Caki2 (cell line): ENCODE measurements at regions not wholly inside any gene's neighbourhood (a gene's known extent, or its start where the extent isn't known, plus 50 kb on each side); places are given as distances from the start of the nearest gene placed in this dataset.
A peak's percentile ranks its signal among the peaks of the same experiment; 100 is the strongest.

Source experiments
- DNase-seq: peaks from one replicate; pipeline ENCODE4 v3.0.0-alpha.2; 2015; ENCODE audit warnings: low read depth
- in situ Hi-C: cut with HindIII; loops from 2 replicates; pipeline ENCODE4 v1.10.0; 2016; ENCODE audit warnings: low sequenced_read_pairs, low pct_unique_long_range_greater_than_20kb, mixed read lengths

- no peak for DNase-seq
- in situ Hi-C loops: no loop called here
These were observed 369.9 kb downstream of the DNAH5 start for GRCh38 chr5:13574574-13574973.

GRCh38 chr5:13572163-13572562 is 372.3 kb downstream of the DNAH5 start:
- DNase-seq: no peak
- in situ Hi-C loops: no loop called here

DNA sequence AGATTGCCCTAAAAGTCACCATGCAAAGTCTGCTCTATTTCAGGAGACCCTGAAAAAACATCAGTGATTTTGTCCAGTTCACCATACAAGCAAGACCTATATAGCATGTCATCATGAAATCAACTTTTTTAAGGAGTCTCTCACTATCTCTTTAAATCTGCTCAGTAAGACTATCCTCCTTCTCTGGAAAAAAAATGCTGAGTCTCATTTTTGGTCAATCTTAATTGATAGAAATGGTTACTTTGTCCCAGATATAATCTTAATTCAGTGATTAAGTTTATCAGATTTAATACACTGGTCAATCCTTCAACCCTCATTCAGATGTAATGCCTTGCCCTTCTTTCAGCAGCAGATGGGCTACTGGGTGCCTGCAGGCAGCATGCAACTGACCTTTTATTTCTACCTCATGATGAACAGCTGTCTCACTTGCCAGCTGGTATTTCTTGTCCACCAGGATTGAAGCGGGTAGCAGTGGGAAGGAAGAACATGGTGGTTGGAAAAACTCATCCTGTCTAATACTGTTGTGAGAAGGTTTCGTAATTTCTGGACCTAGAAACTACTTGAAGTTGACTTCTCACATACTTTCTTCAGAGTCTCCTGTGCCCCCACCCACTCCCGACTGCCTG is 375.3 kb downstream of the DNAH5 start:
- in situ Hi-C loops: no loop called here
- no peak for DNase-seq

- in situ Hi-C loops: no loop called here
- DNase-seq: peak; percentile 90
These were observed 376.7 kb downstream of the DNAH5 start for GRCh38 chr5:13567819-13568218.

DNA sequence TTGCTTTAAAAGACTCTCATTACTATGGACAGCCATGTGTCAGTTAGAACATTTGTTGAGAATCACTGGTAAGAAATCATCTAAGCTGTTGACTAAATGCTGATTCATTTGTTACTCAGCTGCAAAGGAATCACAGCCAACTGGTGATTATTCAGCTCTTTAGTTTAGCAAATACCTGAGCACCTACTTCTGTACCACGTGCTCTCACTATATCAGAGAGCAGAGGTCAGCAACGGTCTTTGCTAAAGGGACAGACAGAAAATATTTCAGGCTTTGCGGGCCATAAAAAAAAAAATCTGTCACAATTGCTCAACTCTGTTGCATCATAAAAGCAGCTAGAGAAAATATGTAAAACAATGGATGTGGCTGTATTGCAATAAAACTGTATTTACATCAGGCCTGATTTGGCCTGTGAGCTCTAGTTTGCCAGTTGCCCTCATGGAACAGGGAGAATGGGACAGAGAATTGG is 377.6 kb downstream of the DNAH5 start:
- peak; percentile 85 for DNase-seq

DNA sequence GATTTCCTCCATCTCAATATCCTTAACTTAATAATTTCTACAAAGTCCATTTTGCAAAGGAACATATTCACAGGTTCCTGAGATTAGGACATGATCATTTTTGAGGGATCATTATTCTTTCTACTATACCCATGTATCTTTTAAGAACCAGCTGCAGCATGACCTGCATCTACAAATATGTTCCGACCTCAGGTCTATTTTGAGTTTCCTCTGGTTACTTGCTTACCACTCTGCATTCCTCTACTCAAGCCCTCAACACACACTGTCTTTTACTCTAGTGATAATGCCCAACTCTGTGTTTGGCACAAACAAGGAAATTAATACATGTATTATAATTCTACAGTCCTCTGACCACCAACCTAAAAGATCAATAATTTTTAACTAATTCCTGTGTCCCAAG is 386.1 kb downstream of the DNAH5 start:
- in situ Hi-C loops: no loop called here
- no peak for DNase-seq

More for the DNA sequence above, 377.6 kb downstream of the DNAH5 start:
- in situ Hi-C loops: no loop called here

GRCh38 chr5:13553896-13554295 is 390.6 kb downstream of the DNAH5 start:
- in situ Hi-C loops: no loop called here
- peak; percentile 30 for DNase-seq

GRCh38 chr5:13552361-13552760 is 392.1 kb downstream of the DNAH5 start:
- DNase-seq: no peak
- in situ Hi-C loops: no loop called here

DNA sequence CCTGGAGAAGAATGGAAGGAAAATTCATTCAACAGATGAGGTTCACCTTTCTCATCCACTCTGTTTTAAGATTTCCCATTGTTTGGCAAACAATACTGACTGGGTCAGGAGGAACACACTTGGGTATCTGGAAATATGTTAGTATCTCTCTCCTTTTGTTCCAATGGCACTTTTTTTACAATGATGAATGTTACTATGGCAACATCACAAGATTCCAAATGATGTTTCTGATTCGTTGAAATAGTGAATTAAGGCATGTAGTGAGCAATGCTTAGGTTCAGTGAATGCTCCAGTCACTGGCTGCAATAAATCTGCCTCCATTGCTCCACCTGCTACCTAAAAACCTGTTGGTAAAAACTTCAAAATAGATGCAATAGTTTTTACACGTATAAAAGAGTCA is 392.8 kb downstream of the DNAH5 start:
- in situ Hi-C loops: no loop called here
- DNase-seq: no peak

GRCh38 chr5:13540168-13540750 is 404.2 kb downstream of the DNAH5 start:
- in situ Hi-C loops: no loop called here
- no peak for DNase-seq

DNA sequence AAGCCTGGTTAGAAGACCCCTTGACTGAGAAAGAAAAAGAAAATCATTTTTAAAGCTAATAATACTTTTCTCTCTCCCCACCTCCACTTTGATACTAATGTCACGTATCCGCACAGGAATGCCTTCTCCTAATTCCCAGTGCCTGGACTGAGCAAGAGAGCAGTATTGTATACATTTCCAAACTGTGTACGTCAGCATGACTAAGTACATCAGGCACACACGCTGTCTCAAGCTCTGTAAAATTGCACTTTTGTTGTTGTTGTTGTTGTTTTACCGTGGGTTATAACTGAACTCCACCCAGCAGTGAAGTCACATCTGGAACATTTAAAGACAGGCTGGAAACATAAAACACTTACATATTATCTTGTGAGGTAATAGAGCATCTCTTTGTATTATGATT is 407.6 kb downstream of the DNAH5 start:
- no peak for DNase-seq
- in situ Hi-C loops: no loop called here

DNA sequence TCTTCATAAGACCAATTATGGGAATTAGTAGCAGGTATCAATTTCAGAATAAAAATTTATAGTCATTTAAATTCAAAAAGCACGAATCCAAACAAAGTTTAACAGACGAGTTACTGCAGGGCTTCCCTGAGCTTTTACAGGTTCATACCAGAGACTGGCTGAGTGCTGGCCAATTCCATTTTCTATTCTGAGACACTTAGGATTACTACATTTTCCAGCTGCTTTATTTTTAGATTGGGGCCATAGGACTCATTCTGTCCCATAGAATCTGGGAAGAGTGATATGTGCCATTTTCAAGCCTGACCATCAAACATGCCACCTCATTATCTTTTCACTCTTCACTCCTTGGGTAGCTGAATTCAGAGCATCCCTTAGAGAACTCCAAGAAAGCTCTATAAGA is 410.7 kb downstream of the DNAH5 start:
- in situ Hi-C loops: no loop called here
- no peak for DNase-seq

GRCh38 chr5:13529300-13529699 is 415.2 kb downstream of the DNAH5 start:
- no peak for DNase-seq
- in situ Hi-C loops: no loop called here

- DNase-seq: no peak
- in situ Hi-C loops: no loop called here
These were observed 419.6 kb downstream of the DNAH5 start for GRCh38 chr5:13524936-13525335.

DNA sequence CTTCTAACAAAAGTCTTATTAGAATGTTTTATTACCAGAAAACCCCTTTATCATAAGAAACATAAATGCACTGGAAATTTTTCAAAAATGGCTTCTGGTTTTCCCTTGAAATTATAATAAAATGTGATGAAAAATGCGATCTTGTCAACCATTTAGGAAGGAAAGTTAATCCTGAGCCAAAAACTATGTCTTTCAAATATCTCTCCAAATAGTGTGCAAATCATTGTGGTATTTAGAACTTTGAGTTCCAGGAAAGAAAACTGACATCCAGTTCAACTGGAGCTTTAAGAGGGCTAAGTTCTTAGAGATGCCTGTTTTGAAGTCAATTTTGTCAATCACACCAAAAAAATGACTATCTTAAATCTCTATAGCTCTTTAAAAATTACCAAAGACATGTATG is 425.4 kb downstream of the DNAH5 start:
- in situ Hi-C loops: no loop called here
- DNase-seq: no peak

GRCh38 chr5:13516195-13516594 is 428.3 kb downstream of the DNAH5 start:
- in situ Hi-C loops: no loop called here
- DNase-seq: no peak

DNA sequence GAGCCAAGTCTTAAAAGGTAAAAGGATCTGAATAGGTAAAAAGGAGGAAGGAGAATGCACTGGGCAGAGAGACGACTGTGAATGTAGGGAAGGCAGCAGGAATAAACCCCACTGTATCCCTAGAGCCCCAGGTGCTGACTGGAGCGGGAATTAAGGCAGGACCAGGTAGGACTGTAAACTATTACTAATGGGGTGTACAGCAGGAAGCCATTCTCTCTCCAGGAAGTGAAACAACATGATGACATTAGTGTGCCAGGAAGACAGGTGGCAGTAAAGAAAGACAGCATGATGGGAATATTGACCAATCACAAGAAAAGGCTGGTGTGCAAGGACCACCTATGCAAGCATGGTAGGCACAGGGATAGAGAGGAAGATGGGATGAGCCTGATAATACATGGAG is 433.0 kb downstream of the DNAH5 start:
- DNase-seq: no peak
- in situ Hi-C loops: no loop called here

- no peak for DNase-seq
- in situ Hi-C loops: no loop called here
These were observed 433.9 kb downstream of the DNAH5 start for GRCh38 chr5:13510616-13511015.

GRCh38 chr5:13508559-13508958 is 435.9 kb downstream of the DNAH5 start:
- in situ Hi-C loops: no loop called here
- no peak for DNase-seq

GRCh38 chr5:13505326-13505725 is 439.2 kb downstream of the DNAH5 start:
- in situ Hi-C loops: no loop called here
- DNase-seq: no peak
